H1 (cell line): ENCODE measurements at regions not wholly inside any gene's neighbourhood (a gene's known extent, or its start where the extent isn't known, plus 50 kb on each side); places are given as distances from the start of the nearest gene placed in this dataset.

Experiments
- CTCF ChIA-PET: fragments of 300-600 bp; sonication (Branson Sonifier 250); formaldehyde crosslinking; loops from one replicate; lab custom pipeline; 2021; ENCODE audit not compliant: partially characterized antibody; lab: Charles Lee
- POLR2A ChIA-PET: fragments of 300-600 bp; sonication (Branson Sonifier 250); formaldehyde crosslinking; loops from one replicate; lab custom pipeline; 2021; ENCODE audit warnings: inconsistent platforms; ENCODE audit not compliant: partially characterized antibody; lab: Charles Lee
- DNase-seq, 2 experiments: peaks; one replicate each; pipeline versions ENCODE4 v3.0.0 to v3.0.0-alpha.2; 2010 to 2022; ENCODE audit warnings: low spot score in 2 of 2, low read depth in 1 of 2, mixed read lengths in 1 of 2
- FAIRE-seq: peaks from 2 replicates; lab custom pipeline; 2011; peaks lifted over from hg19 to GRCh38; lab: Jason Lieb, UNC
- H2AFZ ChIP-seq: 2 replicates; pipeline ENCODE4 v1.8.1; 2012; ENCODE audit warnings: low read length, inconsistent platforms
- H2AK5ac ChIP-seq: 2 replicates; pipeline ENCODE4 v1.6.1; 2013; ENCODE audit warnings: low read depth, low read length
- H2BK120ac ChIP-seq: replicated peaks from 2 replicates; pipeline ENCODE3; 2013; ENCODE audit warnings: low read depth, low read length, inconsistent platforms
- H2BK12ac ChIP-seq: 2 replicates; pipeline ENCODE4 v1.6.1; 2013; ENCODE audit warnings: low read depth, low read length
- H2BK15ac ChIP-seq: 2 replicates; pipeline ENCODE4 v1.6.1; 2013; ENCODE audit warnings: low read length
- H2BK20ac ChIP-seq: 2 replicates; pipeline ENCODE4 v1.6.1; 2013; ENCODE audit warnings: low read length
- H2BK5ac ChIP-seq: 2 replicates; pipeline ENCODE4 v1.6.1; 2013; ENCODE audit warnings: low read depth, low read length
- H3K14ac ChIP-seq: 2 replicates; pipeline ENCODE4 v1.6.1; 2013; ENCODE audit warnings: inconsistent platforms; ENCODE audit not compliant: insufficient read length
- H3K18ac ChIP-seq: 2 replicates; pipeline ENCODE4 v1.6.1; 2013; ENCODE audit warnings: low read length; ENCODE audit errors: extremely low read depth
- H3K23ac ChIP-seq: 2 replicates; pipeline ENCODE4 v1.6.1; 2013; ENCODE audit warnings: inconsistent platforms; ENCODE audit not compliant: insufficient read length
- H3K23me2 ChIP-seq: 2 replicates; pipeline ENCODE4 v1.6.1; 2013; ENCODE audit warnings: low read depth, low read length
- H3K27ac ChIP-seq: 2 replicates; pipeline ENCODE4 v1.6.1; 2011; ENCODE audit warnings: low read depth, low read length, inconsistent platforms
- H3K27me3 ChIP-seq, 4 experiments: replicated peaks in 1 of 4; 1 replicate in 1 of 4; 2 replicates in 3 of 4; pipeline versions ENCODE4 v1.6.1 to v1.8.1; 2011 to 2013; ENCODE audit warnings: low read length in 3 of 4, mild to moderate bottlenecking in 3 of 4, inconsistent platforms in 2 of 4, mixed read lengths in 2 of 4, moderate library complexity in 1 of 4; ENCODE audit not compliant: control insufficient read depth in 3 of 4, insufficient read depth in 3 of 4; ENCODE audit errors: extremely low read depth in 1 of 4
- H3K36me3 ChIP-seq, 4 experiments: 2 replicates each; pipeline versions ENCODE4 v1.6.1 to v1.8.1; 2011 to 2013; ENCODE audit warnings: mild to moderate bottlenecking in 4 of 4, low read length in 3 of 4, moderate library complexity in 2 of 4, control low read depth in 1 of 4, inconsistent platforms in 1 of 4; ENCODE audit not compliant: insufficient read depth in 4 of 4, control insufficient read depth in 2 of 4
- H3K4ac ChIP-seq: replicated peaks from 2 replicates; pipeline ENCODE3; 2013; ENCODE audit warnings: low read length, low read depth, mixed read lengths, inconsistent platforms; ENCODE audit not compliant: insufficient read length
- H3K4me1 ChIP-seq, 4 experiments: replicated peaks in 1 of 4; 1 replicate in 1 of 4; 2 replicates in 3 of 4; pipeline versions ENCODE4 v1.6.1 to v1.8.1; 2011 to 2013; ENCODE audit warnings: low read length in 3 of 4, inconsistent platforms in 2 of 4, mixed read lengths in 1 of 4; ENCODE audit not compliant: insufficient read depth in 4 of 4, control insufficient read depth in 3 of 4
- H3K4me2 ChIP-seq, 2 experiments: 2 replicates each; pipeline versions ENCODE4 v1.6.1 to v1.8.1; 2011 to 2013; ENCODE audit warnings: low read depth in 2 of 2, low read length in 2 of 2, control low read depth in 1 of 2, inconsistent platforms in 1 of 2, mild to moderate bottlenecking in 1 of 2; ENCODE audit not compliant: insufficient read depth in 1 of 2
- H3K4me3 ChIP-seq, 4 experiments: fragments of 200-600, 300-600 bp in 1 of 4; sonication (generic), shearing (Covaris generic), sonication (Bioruptor Twin) in 1 of 4; 2 replicates each; pipeline versions ENCODE4 v1.5.1 to v1.8.1; 2011 to 2016; ENCODE audit warnings: low read length in 4 of 4, low read depth in 3 of 4, control low read depth in 2 of 4, inconsistent platforms in 2 of 4, mild to moderate bottlenecking in 2 of 4, mixed read lengths in 1 of 4, moderate library complexity in 1 of 4; ENCODE audit not compliant: insufficient read depth in 2 of 4; ENCODE audit errors: extremely low read depth in 1 of 4
- H3K56ac ChIP-seq: replicated peaks from 2 replicates; pipeline ENCODE3; 2013; ENCODE audit warnings: low read depth, mild to moderate bottlenecking, mixed read lengths, low read length, inconsistent platforms; ENCODE audit not compliant: insufficient read length
- H3K79me1 ChIP-seq: 2 replicates; pipeline ENCODE4 v1.6.1; 2013; ENCODE audit warnings: low read depth, low read length, control low read depth
- H3K79me2 ChIP-seq, 2 experiments: 2 replicates each; pipeline versions ENCODE4 v1.6.1 to v1.8.1; 2012 to 2013; ENCODE audit warnings: low read length in 2 of 2, mild to moderate bottlenecking in 2 of 2, inconsistent platforms in 1 of 2; ENCODE audit not compliant: insufficient read depth in 2 of 2, control insufficient read depth in 1 of 2
- H3K9ac ChIP-seq, 4 experiments: replicated peaks in 1 of 4; 1 replicate in 1 of 4; 2 replicates in 3 of 4; pipeline versions ENCODE4 v1.6.1 to v1.8.1; 2011 to 2013; ENCODE audit warnings: low read depth in 3 of 4, low read length in 3 of 4, control low read depth in 2 of 4, mild to moderate bottlenecking in 2 of 4, moderate library complexity in 2 of 4, inconsistent platforms in 1 of 4; ENCODE audit errors: extremely low read depth in 1 of 4
- H3K9me3 ChIP-seq, 2 experiments: 2 replicates each; pipeline versions ENCODE4 v1.6.1 to v1.8.1; 2012 to 2013; ENCODE audit warnings: mild to moderate bottlenecking in 2 of 2, moderate library complexity in 2 of 2, control low read depth in 1 of 2, inconsistent platforms in 1 of 2, low read depth in 1 of 2, low read length in 1 of 2, mixed read lengths in 1 of 2; ENCODE audit not compliant: insufficient read depth in 2 of 2
- H4K20me1 ChIP-seq, 2 experiments: replicated peaks in 1 of 2; 2 replicates each; pipeline versions ENCODE3 to v1.8.1; 2011 to 2013; ENCODE audit warnings: inconsistent platforms in 2 of 2, low read length in 2 of 2, mild to moderate bottlenecking in 1 of 2; ENCODE audit not compliant: insufficient read depth in 2 of 2, control insufficient read depth in 1 of 2
- H4K5ac ChIP-seq: 2 replicates; pipeline ENCODE4 v1.6.1; 2013; ENCODE audit warnings: low read length, low read depth, mixed read lengths, inconsistent platforms; ENCODE audit not compliant: insufficient read length
- H4K8ac ChIP-seq: 2 replicates; pipeline ENCODE4 v1.8.0; 2013; ENCODE audit warnings: mild to moderate bottlenecking, moderate library complexity, low read length, inconsistent platforms; ENCODE audit not compliant: insufficient read depth; ENCODE audit errors: extremely low read depth
- H4K91ac ChIP-seq: replicated peaks from 2 replicates; pipeline ENCODE3; 2013; ENCODE audit warnings: low read length, mixed read lengths, inconsistent platforms; ENCODE audit not compliant: insufficient read length
- BACH1 ChIP-seq: IDR thresholded peaks from 2 replicates; pipeline ENCODE4 v1.6.1; 2012; ENCODE audit warnings: low read length, improper control_type of control experiment
- SP1 ChIP-seq: IDR thresholded peaks from 2 replicates; pipeline ENCODE4 v1.6.1; 2011; ENCODE audit warnings: low read depth, low read length
- WGBS, 2 experiments: shearing (Covaris generic) in 1 of 2; methylation state at CpG; one replicate each; pipeline versions ENCODE4 v1.1.6 to v1.1.7; 2013 to 2015; ENCODE audit warnings: low lambda C conversion rate in 2 of 2, mixed read lengths in 2 of 2, inconsistent platforms in 1 of 2, low coverage in 1 of 2, missing lambda C conversion rate in 1 of 2; ENCODE audit not compliant: insufficient replicate concordance in 2 of 2, insufficient coverage in 1 of 2, insufficient read length in 1 of 2; ENCODE audit errors: extremely low coverage in 1 of 2, missing lambda C conversion rate in 1 of 2; 5-methylcytosine and 5-hydroxymethylcytosine counted together

DNA sequence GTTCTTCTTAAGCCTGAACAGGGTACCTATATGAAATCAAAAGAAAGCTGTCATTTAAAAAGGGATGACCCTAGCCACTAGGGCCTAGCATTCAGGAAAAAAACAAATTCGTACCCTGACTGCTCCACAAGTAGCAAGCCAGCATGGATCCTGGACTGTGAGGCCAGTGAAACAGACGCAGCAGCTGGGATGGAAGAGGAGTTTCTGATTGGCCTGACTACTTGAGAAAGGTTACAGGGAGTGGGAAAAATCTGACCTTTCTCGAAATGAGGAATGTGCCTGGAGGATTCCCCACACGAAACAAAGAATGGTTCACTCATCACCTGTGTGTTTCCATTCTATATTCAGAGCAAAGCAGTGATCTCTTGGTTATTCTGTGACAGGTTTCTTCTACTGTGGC, 87.6 kb upstream of the JADE1 start:
- Histone ChIP-seq H3K9ac (no peak overlapping the region), H3K4ac (no peak overlapping the region), H3K4me2 (no peak overlapping the region), H3K14ac (no peak overlapping the region), H3K18ac (no peak overlapping the region), H2BK5ac (no peak overlapping the region), H4K20me1 (no peaks in the 10 kb centered on the region), H3K27ac (no peak overlapping the region), H4K5ac (no peak overlapping the region), H3K23me2 (no peaks in the 10 kb centered on the region), H3K56ac (no peak overlapping the region), H3K27me3 (no peaks in the 10 kb centered on the region), H2BK120ac (no peak overlapping the region), H3K79me1 (no peaks in the 10 kb centered on the region), H3K79me2 (no peaks in the 10 kb centered on the region), H3K4me3 (no peak overlapping the region), H2AFZ (peak overlapping the region; percentile 89), H4K91ac (peak overlapping the region; percentile 22), H2BK15ac (no peak overlapping the region), H3K23ac (no peak overlapping the region), H3K36me3 (no peaks in the 10 kb centered on the region), H2BK12ac (peak overlapping the region; percentile 80; the same call in 1 of the 2 replicates), H2AK5ac (no peak overlapping the region), H2BK20ac (peak overlapping the region; percentile 28; the same call in 1 of the 2 replicates), H3K9me3 (no peaks in the 10 kb centered on the region), H4K8ac (no peak overlapping the region), H3K4me1 (peaks cover 1 to 10% (median 7%) of the 10 kb centered on the region in 4 experiments; a peak in 4 of 7 replicates)
- peak; percentile 52 for FAIRE-seq
- ChIA-PET CTCF (interaction anchor here (1.9 kb wide), 1 partner anchor 12 kb away, joined by 6 read pairs; no protein-coding TSS in a partner anchor), POLR2A (no interaction called here)
- no peak for DNase-seq
- WGBS, 2 experiments = 85% methylated on average over 4 of the region's 4 CpGs; no CpG with 5 or more reads in 1 of the 2 experiments
- TF ChIP-seq BACH1 = no peak
- no peak for TF ChIP-seq SP1
